Fibroblast of upper back skin (primary cell): ENCODE measurements at regions not wholly inside any gene's neighbourhood (a gene's known extent, or its start where the extent isn't known, plus 50 kb on each side); places are given as distances from the start of the nearest gene placed in this dataset.

Experiments
- DNase-seq: peaks from one replicate; pipeline ENCODE4 v3.0.0-alpha.2; 2013

DNA sequence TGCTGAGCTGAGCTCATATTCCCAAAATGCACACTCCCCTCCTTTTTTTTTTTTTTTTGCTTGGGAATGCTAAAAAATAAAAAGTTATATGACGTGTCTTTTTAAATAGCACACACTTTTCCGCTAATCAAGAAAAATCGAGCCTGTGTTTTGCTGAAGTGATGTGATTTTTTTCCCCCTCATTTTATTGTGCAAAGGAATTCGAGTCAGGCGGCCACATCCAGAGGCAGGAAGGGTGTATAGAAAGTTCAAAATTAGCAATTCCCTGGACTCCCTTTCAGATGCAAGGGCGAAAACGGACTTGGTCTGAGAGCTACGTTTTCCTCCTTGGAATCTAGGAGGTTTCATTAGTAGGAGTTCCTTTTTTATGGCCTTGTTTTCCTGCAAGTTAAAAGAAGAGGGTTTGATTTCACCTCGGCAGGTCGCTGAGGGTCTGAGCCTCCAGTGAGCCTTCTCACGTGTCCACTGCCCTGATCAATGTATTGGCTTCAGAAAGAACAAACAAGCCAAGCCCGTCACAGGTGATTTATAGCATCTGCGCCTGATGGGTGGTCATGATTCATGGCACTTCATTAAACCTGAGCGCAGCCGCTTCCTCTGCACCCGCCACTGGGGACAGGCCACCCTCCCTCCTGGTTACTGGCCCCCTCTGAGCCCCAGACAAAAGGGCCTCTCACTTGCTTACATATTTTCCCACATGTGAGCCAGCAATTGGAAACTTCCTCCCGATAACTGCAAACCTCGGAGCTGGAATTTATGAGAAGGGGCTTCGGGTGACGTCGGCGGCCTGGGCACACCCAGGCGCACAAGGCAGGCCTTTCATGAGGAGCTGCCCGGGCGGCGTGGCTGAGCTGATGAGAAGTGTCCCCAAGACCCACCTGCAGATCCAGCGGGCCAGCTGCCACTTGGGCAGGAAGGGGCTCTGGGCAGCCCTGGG lies 64.4 kb upstream of the LINC01488 start:
- peak; percentile 25 for DNase-seq

DNA sequence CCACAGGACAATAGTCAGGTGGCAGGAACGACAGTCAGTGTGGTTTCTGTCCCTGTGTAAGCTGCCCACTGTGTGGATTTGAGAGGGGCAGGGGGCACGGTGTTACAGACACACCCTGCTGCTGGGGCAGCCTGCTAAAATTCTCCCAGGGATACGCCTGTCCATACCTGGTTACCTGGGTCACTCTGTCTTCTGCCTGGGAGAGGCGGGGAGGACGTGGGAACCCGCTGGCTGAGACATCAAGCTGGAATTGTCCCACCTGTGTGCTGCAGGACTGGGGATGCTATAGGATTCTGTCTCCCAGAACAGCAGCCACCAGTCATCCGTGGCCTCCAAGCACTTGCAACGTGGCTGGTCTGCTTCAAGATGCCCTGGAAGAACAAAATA lies 63.8 kb upstream of the LINC01488 start:
- DNase-seq = no peak

DNA sequence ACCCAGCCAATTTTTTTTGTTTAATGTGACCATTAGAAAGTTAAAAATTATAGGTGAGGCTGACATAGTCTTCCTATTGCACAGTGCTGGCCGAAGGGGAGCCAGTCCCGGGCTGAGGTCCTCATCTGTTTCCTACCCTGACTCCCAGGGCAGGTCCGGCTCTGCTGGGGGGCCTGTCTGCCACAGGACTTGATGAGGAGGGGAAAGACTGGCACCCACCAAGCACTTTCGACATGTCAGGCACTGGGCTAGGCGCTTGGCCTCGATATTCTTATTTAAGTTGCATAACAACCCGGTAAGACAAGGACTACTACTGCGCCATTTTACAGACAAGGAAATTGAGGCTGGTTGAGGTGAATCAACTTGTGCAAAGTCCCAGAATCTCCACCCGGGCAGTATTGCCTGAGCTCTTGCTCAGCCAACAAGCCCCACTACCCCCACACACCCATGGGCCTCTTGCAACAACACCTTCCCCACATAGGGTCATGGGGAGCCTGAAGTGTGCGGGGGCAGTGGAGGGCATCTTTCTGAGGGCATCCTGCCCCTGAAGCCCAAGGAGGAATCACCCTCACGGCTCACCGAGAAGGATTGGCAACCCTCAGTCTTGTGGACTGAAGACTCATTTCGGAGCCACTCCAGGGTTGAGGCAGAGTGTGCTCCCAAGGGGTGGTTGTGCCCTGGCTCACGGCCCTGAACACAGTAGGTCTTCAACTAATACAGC lies 62.7 kb upstream of the LINC01488 start:
- no peak for DNase-seq

DNA sequence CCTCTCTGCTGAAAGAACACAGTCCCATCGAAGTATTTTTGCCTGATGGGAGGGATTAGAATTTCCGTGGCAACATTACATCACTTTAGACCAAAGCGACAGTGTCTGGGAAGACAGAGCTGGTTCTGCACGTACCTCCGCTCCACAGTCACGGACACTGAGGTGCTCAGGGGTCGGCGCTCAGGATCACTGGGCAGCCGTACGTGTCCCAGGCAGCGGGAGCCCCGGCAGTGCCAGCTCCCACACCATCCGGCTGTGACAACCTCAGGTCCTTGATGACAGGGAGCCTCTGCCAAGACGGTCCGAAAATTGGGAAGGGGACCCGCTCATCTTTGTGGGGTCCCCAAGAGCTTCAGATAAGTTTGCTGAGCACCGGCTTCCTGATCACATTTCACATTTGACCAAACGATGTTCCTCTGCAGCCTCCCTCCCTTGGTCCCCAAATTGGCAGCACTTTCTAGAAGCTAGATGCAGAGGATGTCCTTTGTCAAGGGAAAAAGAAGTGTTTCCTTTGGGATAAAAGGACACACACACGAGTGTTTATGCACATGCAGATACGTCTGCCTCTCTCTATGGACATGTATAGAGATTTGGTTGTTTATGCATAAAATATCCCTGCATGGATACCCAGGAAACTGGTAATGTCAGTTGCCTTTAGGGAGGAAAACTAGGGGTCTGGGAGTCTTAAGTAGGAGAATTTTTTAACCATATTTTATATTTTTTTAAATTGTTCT lies 61.6 kb upstream of the LINC01488 start:
- DNase-seq = peak; percentile 38

DNA sequence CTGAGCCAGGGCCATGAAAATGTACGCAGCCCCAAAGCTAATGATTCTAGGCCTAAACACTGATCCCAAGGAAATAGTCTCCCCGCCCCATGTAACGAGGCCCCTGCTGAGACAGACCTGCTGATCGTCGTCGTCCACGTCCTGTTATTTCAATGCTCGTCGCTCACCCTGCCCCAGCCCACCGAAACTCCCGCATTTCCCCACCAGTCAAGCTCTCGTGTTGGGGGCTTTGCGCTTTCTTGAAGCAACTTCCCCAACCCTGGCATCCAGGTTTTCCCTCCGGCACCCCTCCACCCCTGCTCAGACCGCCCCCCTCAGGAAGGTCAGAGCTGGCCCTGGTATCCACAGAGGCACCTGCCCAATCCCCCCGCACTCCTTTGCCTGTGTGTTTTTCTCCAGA lies 58.8 kb upstream of the LINC01488 start:
- DNase-seq = no peak

DNA sequence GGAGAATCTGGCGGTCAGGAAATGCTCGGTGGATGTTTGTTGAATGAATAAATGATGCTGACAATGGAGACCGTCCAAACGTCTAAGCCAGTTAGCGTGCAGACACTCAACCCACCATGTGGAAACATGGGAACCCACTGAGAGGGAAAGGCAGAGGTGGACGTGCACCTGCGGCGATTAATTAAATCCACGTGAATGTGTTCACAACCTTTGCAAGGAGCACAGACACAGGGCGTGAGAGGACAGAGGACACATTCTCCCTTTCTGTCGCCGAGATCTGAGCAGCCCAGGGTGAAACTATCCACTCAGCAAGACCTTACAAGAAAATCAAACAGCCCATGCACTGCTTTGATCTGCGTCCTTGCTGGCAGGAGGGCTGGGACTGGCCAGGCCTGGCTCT lies 58.3 kb upstream of the LINC01488 start:
- DNase-seq = no peak

DNA sequence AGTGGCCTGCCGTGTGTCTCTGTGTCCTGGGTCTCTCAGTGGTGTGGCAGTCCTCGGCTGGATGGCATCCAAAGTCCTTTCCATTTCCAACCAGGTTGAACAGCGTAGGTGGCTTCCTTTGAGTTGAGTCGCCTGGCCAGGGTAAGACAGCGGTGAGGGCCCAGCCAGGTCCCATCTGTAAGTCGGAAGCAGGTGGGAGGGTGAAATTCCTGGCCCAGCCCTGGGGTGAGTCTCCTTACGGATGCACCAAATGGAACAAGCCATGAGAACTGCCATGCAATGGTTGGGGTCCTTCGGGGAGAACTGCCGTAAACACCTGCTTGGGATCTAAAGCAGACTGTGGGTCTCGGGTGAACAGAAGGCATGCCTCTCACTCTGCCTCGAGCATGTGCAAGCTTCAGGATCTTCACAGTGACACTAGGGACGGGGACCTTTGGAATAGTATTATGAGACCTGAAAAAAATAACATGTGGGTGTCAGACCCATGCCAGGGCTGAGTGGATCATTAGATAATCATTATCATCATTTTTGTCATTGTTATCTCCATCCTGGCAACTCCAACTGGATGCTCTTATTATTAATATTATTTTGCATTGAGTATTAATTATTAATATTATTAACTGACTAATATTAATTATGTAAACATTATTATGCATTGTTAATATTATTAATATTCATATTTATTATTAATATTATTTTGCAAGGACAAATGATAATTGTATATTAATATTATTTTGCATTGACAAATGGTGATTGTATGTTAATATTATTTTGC lies 57.7 kb upstream of the LINC01488 start:
- DNase-seq = no peak

DNA sequence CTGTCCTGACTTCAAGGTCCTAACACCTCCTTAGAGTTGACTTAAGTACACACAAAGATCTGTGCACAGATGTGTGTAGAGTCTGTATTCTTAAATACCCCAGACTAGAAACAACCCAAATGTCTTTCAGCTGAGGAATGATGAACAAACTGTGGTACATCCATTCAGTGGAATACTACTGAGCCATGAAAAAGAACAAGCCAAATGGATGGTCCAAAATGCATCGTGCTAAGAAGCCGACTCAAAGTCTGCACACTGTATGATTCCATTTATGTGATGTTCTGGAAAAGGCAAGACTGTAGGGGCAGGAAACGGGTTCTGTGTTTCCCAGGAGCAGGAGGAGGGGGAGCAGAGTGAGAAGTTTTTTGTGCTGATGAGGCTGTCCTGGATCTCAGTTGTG lies 56.7 kb upstream of the LINC01488 start:
- no peak for DNase-seq

DNA sequence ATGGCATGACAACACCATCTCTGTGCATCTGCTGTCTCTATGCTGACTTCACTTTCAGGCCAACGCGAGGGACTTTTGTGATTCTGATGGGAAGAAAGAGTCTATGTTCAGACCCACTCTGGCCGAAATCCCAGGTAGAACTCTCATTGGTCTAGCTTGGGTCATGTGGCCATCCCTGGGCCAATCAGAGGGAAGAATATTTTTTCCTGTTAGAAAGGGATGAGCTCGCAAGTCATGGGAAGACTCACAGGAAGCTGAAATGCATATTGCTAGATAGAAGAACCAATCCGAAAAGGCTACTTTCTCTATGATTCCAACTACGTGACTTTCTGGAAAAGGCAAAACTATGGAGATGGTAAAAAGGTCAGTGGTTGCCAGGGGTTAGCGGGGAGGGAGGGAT lies 56.0 kb upstream of the LINC01488 start:
- DNase-seq = no peak

DNA sequence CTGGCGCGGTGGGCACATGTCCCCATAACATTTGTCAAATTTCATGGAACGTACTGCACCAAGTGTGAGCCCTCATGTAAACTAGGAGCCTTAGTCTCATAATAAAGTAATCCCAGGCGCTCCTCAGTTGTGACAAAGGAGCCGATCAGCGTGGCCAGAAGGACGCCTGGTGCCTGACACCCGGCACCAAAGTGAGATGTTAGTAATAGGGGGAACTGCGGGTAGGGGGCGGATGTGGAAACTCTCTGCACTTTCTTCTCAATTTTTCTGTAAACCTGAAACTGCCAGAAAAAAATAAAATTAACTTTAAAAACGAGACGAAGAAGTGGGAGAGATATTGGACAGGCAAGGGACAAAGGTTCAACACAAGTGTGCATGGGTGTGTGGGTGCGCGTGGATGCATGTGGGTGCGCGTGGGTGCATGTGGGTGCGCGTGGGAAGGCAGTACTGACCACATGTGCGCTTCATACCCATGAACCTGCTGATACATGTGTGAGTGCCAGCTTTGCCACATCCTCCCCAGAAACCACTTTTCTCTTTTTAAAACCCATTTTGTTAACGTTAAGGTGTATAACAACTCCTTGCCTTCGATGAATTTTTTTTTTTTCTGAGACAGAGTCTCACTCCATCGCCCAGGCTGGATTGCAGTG lies 55.4 kb upstream of the LINC01488 start:
- no peak for DNase-seq

DNA sequence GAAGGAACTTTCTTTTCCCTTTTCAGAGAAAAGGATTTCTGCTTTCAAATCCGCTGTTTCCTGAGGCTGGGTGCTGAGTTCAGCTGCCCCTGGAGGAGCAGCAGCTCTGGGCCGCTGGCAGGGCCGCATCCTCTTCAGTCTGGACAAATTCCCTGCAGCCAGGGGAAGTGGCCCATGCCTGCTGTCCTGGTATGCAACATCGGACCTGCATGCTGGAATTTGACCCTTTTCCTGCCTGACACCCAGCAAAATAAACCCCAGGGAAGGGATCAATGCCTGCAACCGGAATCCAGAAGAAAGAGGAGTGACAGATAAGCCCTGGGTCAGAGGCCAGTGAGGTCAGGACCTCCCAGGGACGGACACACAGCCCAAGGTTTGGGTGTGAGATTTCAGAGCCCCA lies 54.1 kb upstream of the LINC01488 start:
- DNase-seq = no peak

DNA sequence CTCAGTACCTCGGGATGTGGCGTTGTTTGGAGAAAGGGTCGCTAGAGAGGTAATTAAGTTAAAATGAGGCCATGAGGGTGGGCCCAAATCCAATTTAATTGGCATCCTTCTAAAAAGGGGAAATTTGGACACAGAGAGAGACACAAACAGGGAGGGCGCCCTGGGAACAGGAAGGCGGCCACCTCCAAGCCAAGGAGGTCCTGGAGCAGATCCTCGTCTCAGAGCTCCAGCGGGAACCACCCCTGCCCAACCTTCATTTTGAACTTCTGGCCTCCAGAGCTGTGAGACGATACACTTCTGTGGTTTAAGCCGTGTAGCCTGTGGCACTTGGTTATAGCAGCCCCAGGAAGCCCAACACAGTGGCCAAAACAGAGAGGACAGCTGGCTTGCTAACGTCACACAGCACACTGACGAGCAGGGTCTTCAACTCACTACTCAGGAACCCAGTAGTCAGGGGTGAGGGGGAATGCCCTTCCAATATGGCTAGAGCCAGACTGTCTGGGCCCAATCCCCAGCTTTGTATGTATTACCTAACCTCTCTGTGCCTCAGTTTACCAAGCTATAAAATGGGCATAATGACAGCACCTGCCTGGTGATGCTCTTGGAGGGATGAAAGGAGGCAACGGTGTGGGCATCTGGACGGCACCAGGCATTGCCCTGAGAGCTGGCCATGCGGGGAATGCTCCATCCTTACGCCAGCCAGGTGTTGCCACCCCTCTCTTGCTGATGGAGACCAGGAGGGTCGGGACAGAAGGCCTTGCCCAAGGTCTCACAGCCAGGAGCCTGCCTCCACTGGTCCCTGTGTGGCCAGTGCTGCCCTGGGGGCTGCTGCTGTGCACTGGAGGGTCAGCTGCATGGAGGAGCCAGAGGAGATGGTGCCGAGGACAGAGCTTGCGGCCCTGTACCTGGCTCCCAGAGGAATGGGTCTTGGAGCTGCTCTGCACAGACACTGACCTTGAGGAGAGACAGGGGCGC lies 53.3 kb upstream of the LINC01488 start:
- DNase-seq = no peak

DNA sequence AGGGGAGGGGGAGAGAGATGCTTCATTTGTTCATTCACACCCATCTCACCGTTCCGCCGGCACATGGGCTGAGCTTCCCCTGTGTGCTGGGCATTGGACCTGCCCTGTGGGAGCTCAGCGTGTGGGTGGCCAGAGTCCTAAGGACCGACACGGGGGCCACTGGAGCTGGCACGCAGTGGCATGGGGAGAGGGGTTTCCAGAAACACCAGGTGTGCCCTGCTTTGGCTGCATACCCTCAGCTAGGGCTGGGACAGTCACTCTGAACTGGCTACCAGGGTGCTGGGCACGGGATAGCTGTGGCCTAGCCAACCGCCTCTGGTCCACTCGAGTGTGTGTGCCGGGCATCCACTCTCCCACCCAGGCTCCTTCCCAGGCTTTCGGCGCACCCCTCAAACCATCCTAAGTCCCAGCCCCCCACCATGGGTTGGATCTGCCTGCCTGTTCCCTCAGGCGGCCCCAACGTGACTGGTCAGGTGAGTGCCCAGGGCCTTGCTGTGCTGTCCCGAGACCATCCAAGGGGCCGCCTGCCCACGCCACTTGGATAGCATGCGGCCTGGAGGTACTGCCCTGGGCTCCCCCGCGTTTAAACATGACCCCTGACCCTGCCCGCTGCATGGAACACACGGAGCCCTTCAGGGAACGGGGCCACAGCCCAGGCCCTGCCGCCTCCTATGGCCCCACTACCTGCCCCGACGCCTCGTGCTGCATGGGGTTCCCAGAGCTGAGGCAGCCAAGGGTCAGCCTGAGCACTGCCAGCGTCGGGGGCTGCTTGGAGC lies 51.6 kb upstream of the LINC01488 start:
- no peak for DNase-seq

DNA sequence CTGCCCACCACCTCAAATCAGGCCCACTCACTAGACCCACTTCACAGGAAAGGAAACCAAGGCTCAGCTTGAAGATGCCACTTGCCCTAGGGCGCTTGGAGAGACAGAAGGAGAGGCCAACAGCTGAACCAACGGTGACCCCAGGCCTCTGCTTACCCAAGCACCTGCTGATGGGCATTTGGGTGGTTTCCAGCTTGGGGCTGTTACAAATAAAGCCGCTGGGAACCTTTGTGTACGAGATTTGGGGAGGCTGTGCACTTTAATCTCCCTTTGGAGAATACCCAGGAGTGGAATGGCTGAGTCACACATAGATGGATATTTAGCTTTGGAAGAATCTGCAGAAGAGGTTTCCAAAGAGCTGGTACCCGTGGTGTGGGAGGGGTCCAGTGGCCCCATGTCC lies 50.9 kb upstream of the LINC01488 start:
- no peak for DNase-seq

DNA sequence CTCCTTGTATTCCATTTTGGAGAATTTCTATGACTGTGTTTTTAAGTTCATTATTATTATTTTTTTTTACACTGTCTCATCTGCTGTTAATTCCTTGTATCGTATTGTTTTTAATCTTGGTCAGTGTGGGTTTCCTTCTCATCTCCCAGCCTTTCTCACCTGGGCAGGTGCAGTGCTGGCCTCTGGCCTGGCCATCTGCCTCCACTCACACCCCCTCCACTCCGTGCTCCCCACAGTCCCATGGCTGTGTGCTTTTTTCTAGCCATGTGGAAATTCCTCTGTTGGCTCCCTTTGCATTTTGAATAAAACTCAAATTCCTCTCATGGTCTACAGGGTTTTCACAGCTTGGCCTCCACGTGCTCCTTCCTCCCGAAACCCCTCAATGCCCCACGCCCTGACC lies 50.3 kb upstream of the LINC01488 start:
- no peak for DNase-seq
